Osteocyte (in vitro differentiated cells): ENCODE measurements at regions not wholly inside any gene's neighbourhood (a gene's known extent, or its start where the extent isn't known, plus 50 kb on each side); places are given as distances from the start of the nearest gene placed in this dataset.

Source experiments
- DNase-seq: peaks from one replicate; pipeline ENCODE4 v3.0.0; 2021; ENCODE audit warnings: mixed read lengths; ENCODE audit not compliant: unreplicated experiment; ENCODE audit errors: extremely low spot score
- H3K27ac Mint-ChIP-seq: one replicate; pipeline ENCODE4 v1.8.0; 2021; ENCODE audit warnings: mild to moderate bottlenecking, mixed read lengths; ENCODE audit not compliant: unreplicated experiment
- H3K27me3 Mint-ChIP-seq: one replicate; pipeline ENCODE4 v1.8.0; 2021; ENCODE audit warnings: mixed read lengths; ENCODE audit not compliant: unreplicated experiment
- H3K36me3 Mint-ChIP-seq: one replicate; pipeline ENCODE4 v1.8.0; 2021; ENCODE audit warnings: mixed read lengths; ENCODE audit not compliant: unreplicated experiment
- H3K4me1 Mint-ChIP-seq: one replicate; pipeline ENCODE4 v1.8.0; 2021; ENCODE audit warnings: mixed read lengths; ENCODE audit not compliant: unreplicated experiment
- H3K4me3 Mint-ChIP-seq: one replicate; pipeline ENCODE4 v1.8.0; 2021; ENCODE audit warnings: mild to moderate bottlenecking, moderate library complexity, mixed read lengths; ENCODE audit not compliant: unreplicated experiment
- H3K9me3 Mint-ChIP-seq: one replicate; pipeline ENCODE4 v1.8.0; 2021; ENCODE audit warnings: mixed read lengths; ENCODE audit not compliant: unreplicated experiment
- TF ChIP-seq, protein P1 (sequence below): fragments of 200-600 bp; sonication (generic); IDR thresholded peaks from 2 replicates; pipeline ENCODE4 v1.5.0; 2021; ENCODE audit warnings: antibody characterized with exemption, mild to moderate bottlenecking, moderate library complexity

GRCh38 chr4:86536151-86536550 lies 58.0 kb upstream of the PTPN13 start:
- H3K4me1 Mint-ChIP-seq = peaks cover 31% of the 10 kb centered on the region
- H3K27me3 Mint-ChIP-seq = no peaks in the 10 kb centered on the region
- H3K27ac Mint-ChIP-seq = peak overlapping the region; percentile 68
- H3K4me3 Mint-ChIP-seq = no peak overlapping the region
- no peaks in the 10 kb centered on the region for H3K9me3 Mint-ChIP-seq
- TF ChIP-seq, protein P1, sequence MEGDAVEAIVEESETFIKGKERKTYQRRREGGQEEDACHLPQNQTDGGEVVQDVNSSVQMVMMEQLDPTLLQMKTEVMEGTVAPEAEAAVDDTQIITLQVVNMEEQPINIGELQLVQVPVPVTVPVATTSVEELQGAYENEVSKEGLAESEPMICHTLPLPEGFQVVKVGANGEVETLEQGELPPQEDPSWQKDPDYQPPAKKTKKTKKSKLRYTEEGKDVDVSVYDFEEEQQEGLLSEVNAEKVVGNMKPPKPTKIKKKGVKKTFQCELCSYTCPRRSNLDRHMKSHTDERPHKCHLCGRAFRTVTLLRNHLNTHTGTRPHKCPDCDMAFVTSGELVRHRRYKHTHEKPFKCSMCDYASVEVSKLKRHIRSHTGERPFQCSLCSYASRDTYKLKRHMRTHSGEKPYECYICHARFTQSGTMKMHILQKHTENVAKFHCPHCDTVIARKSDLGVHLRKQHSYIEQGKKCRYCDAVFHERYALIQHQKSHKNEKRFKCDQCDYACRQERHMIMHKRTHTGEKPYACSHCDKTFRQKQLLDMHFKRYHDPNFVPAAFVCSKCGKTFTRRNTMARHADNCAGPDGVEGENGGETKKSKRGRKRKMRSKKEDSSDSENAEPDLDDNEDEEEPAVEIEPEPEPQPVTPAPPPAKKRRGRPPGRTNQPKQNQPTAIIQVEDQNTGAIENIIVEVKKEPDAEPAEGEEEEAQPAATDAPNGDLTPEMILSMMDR = no peak
- no peak for DNase-seq
- H3K36me3 Mint-ChIP-seq = no peaks in the 10 kb centered on the region

DNA sequence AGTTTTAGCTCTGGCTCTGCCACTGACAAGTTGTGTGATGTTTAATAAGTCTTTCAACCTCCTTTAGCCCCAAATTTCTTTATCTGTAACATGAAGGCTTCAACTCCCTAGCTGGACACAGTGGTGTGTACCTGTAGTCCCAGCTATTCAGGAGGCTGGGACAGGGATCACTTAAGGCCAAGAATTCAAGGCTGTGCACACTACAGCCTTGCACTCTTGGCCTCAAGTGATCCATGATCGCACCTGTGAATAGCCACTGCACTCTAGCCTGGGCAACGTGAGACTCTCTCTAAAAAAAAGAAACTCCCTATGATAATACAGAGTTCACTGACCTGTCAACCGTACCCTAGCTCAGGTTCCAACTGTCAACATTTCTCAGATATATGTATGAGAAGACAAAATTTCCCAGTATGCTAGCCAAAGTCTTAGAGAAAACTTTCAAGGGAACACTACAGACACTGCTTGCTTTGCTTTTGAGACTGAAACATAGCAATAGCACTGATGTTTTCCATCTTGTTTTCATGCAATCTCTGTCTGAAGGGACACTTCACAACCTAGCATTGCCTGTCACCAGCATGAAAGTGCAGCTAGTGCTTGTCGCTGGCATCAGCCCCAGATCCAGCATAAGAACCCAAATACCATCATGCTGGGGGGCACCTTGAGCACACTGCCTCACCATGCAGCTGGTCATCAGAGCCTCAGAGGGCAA lies 51.6 kb upstream of the PTPN13 start:
- TF ChIP-seq, protein P1 = no peak
- H3K4me3 Mint-ChIP-seq = no peak overlapping the region
- H3K27ac Mint-ChIP-seq = no peak overlapping the region
- H3K4me1 Mint-ChIP-seq = peaks cover 24% of the 10 kb centered on the region
- no peak for DNase-seq
- no peaks in the 10 kb centered on the region for H3K36me3 Mint-ChIP-seq
- H3K27me3 Mint-ChIP-seq = peaks cover 4% of the 10 kb centered on the region
- no peaks in the 10 kb centered on the region for H3K9me3 Mint-ChIP-seq

DNA sequence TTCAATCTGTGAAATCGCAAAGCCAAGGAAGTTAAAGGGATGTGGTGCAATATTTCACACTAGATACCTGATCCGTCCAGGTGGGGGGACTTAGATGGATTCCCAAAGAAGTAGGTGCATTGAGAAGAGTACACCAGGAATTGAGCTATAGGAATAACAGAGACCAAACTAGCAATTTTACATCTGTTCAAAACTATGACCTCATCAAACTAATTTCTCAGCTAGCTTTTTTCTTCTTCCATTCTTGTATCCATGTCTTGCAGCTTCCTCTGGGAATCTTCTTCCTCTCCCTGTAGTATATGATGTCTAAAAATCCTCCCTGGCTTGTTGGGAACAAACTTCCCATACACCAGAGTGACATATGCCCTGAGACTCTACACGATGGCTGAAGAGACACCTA lies 51.0 kb upstream of the PTPN13 start:
- Mint-ChIP-seq H3K36me3 (no peaks in the 10 kb centered on the region), H3K4me3 (no peak overlapping the region), H3K27ac (no peak overlapping the region), H3K27me3 (peaks cover 4% of the 10 kb centered on the region), H3K9me3 (no peaks in the 10 kb centered on the region), H3K4me1 (peaks cover 24% of the 10 kb centered on the region)
- DNase-seq = no peak
- TF ChIP-seq, protein P1 = no peak

DNA sequence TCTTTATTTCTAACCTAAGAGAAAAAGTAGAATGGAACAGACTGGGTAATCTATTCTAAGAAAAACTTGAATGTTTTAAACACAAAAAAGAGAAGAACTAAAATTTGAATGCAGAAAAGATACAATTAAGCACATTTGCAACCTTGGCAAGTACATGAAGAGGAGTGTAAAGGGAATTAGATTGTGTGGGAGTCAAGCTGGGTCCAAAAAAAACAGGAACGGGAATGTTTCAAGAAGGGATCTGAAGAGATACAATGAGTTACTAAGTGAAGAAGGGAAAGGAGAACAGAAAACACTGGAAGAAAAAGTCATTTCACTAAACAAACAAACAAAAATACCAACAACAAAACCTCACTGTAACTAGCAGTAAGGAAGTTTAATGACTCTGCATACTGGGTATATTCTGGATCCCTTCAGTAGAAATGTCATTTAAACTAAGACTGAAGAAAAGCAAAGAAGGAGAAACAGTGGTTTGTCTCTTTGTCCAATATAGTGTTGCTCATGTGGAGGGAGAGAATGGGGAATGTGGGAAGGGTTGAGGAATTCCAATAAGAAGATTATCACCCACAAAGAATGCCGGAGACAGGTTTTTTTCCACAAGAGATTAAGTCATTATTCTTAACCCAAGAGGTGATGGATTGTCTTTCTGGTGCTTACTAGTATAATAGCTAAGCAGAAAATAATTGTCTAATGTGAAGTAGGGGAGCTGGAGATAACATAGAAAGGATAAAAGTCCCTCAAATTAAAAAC lies 50.4 kb upstream of the PTPN13 start:
- TF ChIP-seq, protein P1 = no peak
- H3K36me3 Mint-ChIP-seq = no peaks in the 10 kb centered on the region
- H3K27ac Mint-ChIP-seq = no peak overlapping the region
- H3K9me3 Mint-ChIP-seq = no peaks in the 10 kb centered on the region
- DNase-seq = no peak
- H3K27me3 Mint-ChIP-seq = peaks cover 4% of the 10 kb centered on the region
- H3K4me3 Mint-ChIP-seq = no peak overlapping the region
- H3K4me1 Mint-ChIP-seq = peaks cover 24% of the 10 kb centered on the region

GRCh38 chr4:86544310-86544966 lies 49.7 kb upstream of the PTPN13 start:
- TF ChIP-seq, protein P1 = no peak
- H3K4me1 Mint-ChIP-seq = peaks cover 24% of the 10 kb centered on the region
- H3K27ac Mint-ChIP-seq = no peak overlapping the region
- no peaks in the 10 kb centered on the region for H3K36me3 Mint-ChIP-seq
- H3K27me3 Mint-ChIP-seq = peaks cover 4% of the 10 kb centered on the region
- DNase-seq = no peak
- no peak overlapping the region for H3K4me3 Mint-ChIP-seq
- H3K9me3 Mint-ChIP-seq = no peaks in the 10 kb centered on the region
